ENCODE measurements at regions not wholly inside any gene's neighbourhood (a gene's known extent, or its start where the extent isn't known, plus 50 kb on each side); places are given as distances from the start of the nearest gene placed in this dataset.
A peak's percentile ranks its signal among the peaks of the same experiment; 100 is the strongest.

GRCh38 chr7:88500131-88500530 is 193.4 kb upstream of the STEAP4 start:
- DNase-seq (ENCODE audit: low spot score): no peak

GRCh38 chr7:88495881-88496725 is 189.4 kb upstream of the STEAP4 start:
- DNase-seq (ENCODE audit: low spot score): no peak

GRCh38 chr7:88492153-88492552 is 185.5 kb upstream of the STEAP4 start:
- DNase-seq (ENCODE audit: low spot score): no peak

- DNase-seq (ENCODE audit: low spot score): no peak
Observed at GRCh38 chr7:88490874-88491273, 184.2 kb upstream of the STEAP4 start.

GRCh38 chr7:88490161-88490560 is 183.5 kb upstream of the STEAP4 start:
- DNase-seq (ENCODE audit: low spot score): no peak

- DNase-seq (ENCODE audit: low spot score): no peak
Observed at GRCh38 chr7:88485821-88486220, 179.1 kb upstream of the STEAP4 start.

- DNase-seq (ENCODE audit: low spot score): no peak
Observed at GRCh38 chr7:88484551-88484950, 177.9 kb upstream of the STEAP4 start.

- DNase-seq (ENCODE audit: low spot score): no peak
Observed at GRCh38 chr7:88480896-88481295, 174.2 kb upstream of the STEAP4 start.

- DNase-seq (ENCODE audit: low spot score): no peak
Observed at GRCh38 chr7:88480271-88480670, 173.6 kb upstream of the STEAP4 start.

- DNase-seq (ENCODE audit: low spot score): no peak
Observed at GRCh38 chr7:88477976-88478375, 171.3 kb upstream of the STEAP4 start.

GRCh38 chr7:88465600-88465999 is 158.9 kb upstream of the STEAP4 start:
- no peak for DNase-seq (ENCODE audit: low spot score)

- DNase-seq (ENCODE audit: low spot score): no peak
Observed at GRCh38 chr7:88462799-88463198, 156.1 kb upstream of the STEAP4 start.

GRCh38 chr7:88460650-88461049 is 154.0 kb upstream of the STEAP4 start:
- DNase-seq (ENCODE audit: low spot score): no peak

- no peak for DNase-seq (ENCODE audit: low spot score)
Observed at GRCh38 chr7:88458946-88459345, 152.3 kb upstream of the STEAP4 start.

GRCh38 chr7:88458279-88458678 is 151.6 kb upstream of the STEAP4 start:
- no peak for DNase-seq (ENCODE audit: low spot score)

- no peak for DNase-seq (ENCODE audit: low spot score)
Observed at GRCh38 chr7:88457320-88457719, 150.6 kb upstream of the STEAP4 start.

GRCh38 chr7:88456490-88456889 is 149.8 kb upstream of the STEAP4 start:
- DNase-seq (ENCODE audit: low spot score): no peak

- no peak for DNase-seq (ENCODE audit: low spot score)
Observed at GRCh38 chr7:88455696-88456095, 149.0 kb upstream of the STEAP4 start.

GRCh38 chr7:88452646-88453045 is 146.0 kb upstream of the STEAP4 start:
- DNase-seq (ENCODE audit: low spot score): peak; percentile 19

GRCh38 chr7:88450874-88451273 is 144.2 kb upstream of the STEAP4 start:
- DNase-seq (ENCODE audit: low spot score): no peak

- no peak for DNase-seq (ENCODE audit: low spot score)
Observed at GRCh38 chr7:88449410-88449809, 142.7 kb upstream of the STEAP4 start.

- DNase-seq (ENCODE audit: low spot score): no peak
Observed at GRCh38 chr7:88442413-88442812, 135.7 kb upstream of the STEAP4 start.

- DNase-seq (ENCODE audit: low spot score): no peak
Observed at GRCh38 chr7:88437132-88437531, 130.4 kb upstream of the STEAP4 start.

GRCh38 chr7:88432301-88432700 is 125.6 kb upstream of the STEAP4 start:
- no peak for DNase-seq (ENCODE audit: low spot score)
